SK-N-SH (cell line): ENCODE measurements at regions not wholly inside any gene's neighbourhood (a gene's known extent, or its start where the extent isn't known, plus 50 kb on each side); places are given as distances from the start of the nearest gene placed in this dataset.

Experiments used
- CTCF ChIA-PET: fragments of 300-600, 350-600 bp; formaldehyde crosslinking; extraction: SDS; loops from one replicate; lab custom pipeline; 2021; lab: Yijun Ruan, JAX
- POLR2A ChIA-PET: fragments of 350-600 bp; sonication (Branson Sonifier 250); formaldehyde crosslinking; extraction: SDS; loops from one replicate; lab custom pipeline; 2020; ENCODE audit warnings: antibody characterized with exemption, inconsistent platforms; lab: Yijun Ruan, JAX
- DNase-seq: peaks from one replicate; pipeline ENCODE4 v3.0.0; 2012
- H2AFZ ChIP-seq: fragments of 200-600 bp; sonication (generic); 2 replicates; pipeline ENCODE4 v1.8.1; 2016; ENCODE audit warnings: antibody characterized with exemption, mild to moderate bottlenecking, low read depth
- H3F3A ChIP-seq: fragments of 200-600 bp; sonication (generic); replicated peaks from 2 replicates; pipeline ENCODE3; 2016; ENCODE audit warnings: antibody characterized with exemption, mild to moderate bottlenecking; ENCODE audit not compliant: insufficient read depth
- H3K27ac ChIP-seq, 2 experiments: fragments of 200-500 bp in 1 of 2; fragments of 200-600 bp in 1 of 2; sonication (Bioruptor generic) in 1 of 2; sonication (generic), shearing (Covaris generic) in 1 of 2; 2 replicates each; pipeline versions ENCODE4 v1.5.1 to v1.6.1; 2014 to 2016; ENCODE audit warnings: low read depth in 2 of 2, inconsistent platforms in 1 of 2, low read length in 1 of 2, mild to moderate bottlenecking in 1 of 2, mixed read lengths in 1 of 2
- H3K27me3 ChIP-seq: fragments of 200-600 bp; sonication (generic), shearing (Covaris generic); 2 replicates; pipeline ENCODE4 v1.6.1; 2016; ENCODE audit warnings: mixed run types; ENCODE audit not compliant: insufficient read depth
- H3K36me3 ChIP-seq, 2 experiments: fragments of 200-500 bp in 1 of 2; fragments of 200-600 bp in 1 of 2; sonication (Bioruptor generic) in 1 of 2; sonication (generic) in 1 of 2; replicated peaks in 1 of 2; 2 replicates each; pipeline versions ENCODE3 to v1.5.1; 2014 to 2016; ENCODE audit warnings: low read length in 1 of 2, mild to moderate bottlenecking in 1 of 2; ENCODE audit not compliant: insufficient read depth in 2 of 2, control insufficient read depth in 1 of 2
- H3K4me1 ChIP-seq, 2 experiments: fragments of 200-500 bp in 1 of 2; fragments of 200-600 bp in 1 of 2; sonication (Bioruptor generic) in 1 of 2; sonication (generic), shearing (Covaris generic) in 1 of 2; 2 replicates each; pipeline versions ENCODE4 v1.5.1 to v1.6.1; 2014 to 2016; ENCODE audit warnings: low read depth in 1 of 2, low read length in 1 of 2, mixed run types in 1 of 2; ENCODE audit not compliant: insufficient read depth in 2 of 2, control insufficient read depth in 1 of 2
- H3K4me2 ChIP-seq: fragments of 200-600 bp; sonication (generic), shearing (Covaris generic); 2 replicates; pipeline ENCODE4 v1.6.1; 2017; ENCODE audit warnings: mixed run types
- H3K4me3 ChIP-seq, 2 experiments: fragments of 200-500 bp in 1 of 2; fragments of 200-600 bp in 1 of 2; sonication (Bioruptor generic) in 1 of 2; sonication (generic), shearing (Covaris generic) in 1 of 2; 2 replicates each; pipeline versions ENCODE4 v1.5.1 to v1.8.1; 2014 to 2016; ENCODE audit warnings: low read depth in 2 of 2, inconsistent platforms in 1 of 2, low read length in 1 of 2, mild to moderate bottlenecking in 1 of 2, mixed read lengths in 1 of 2, moderate library complexity in 1 of 2
- H3K79me2 ChIP-seq: fragments of 200-600 bp; sonication (generic); 2 replicates; pipeline ENCODE4 v1.8.1; 2017; ENCODE audit warnings: mild to moderate bottlenecking; ENCODE audit not compliant: insufficient read depth
- H3K9ac ChIP-seq: fragments of 200-600 bp; sonication (generic); 2 replicates; pipeline ENCODE4 v1.6.1; 2017; ENCODE audit warnings: mixed run types
- H3K9me2 ChIP-seq: fragments of 200-600 bp; sonication (generic); 2 replicates; pipeline ENCODE4 v1.6.1; 2017; ENCODE audit warnings: mixed run types
- H3K9me3 ChIP-seq: fragments of 200-600 bp; sonication (generic); 2 replicates; pipeline ENCODE4 v1.6.1; 2017; ENCODE audit warnings: mixed run types, mild to moderate bottlenecking, moderate library complexity
- H4K20me1 ChIP-seq: fragments of 200-600 bp; sonication (generic); 2 replicates; pipeline ENCODE4 v1.6.1; 2017; ENCODE audit warnings: mild to moderate bottlenecking, mixed run types; ENCODE audit not compliant: insufficient read depth
- EP300 ChIP-seq, 2 experiments: IDR thresholded peaks; 2 replicates each; pipeline versions ENCODE4 v1.4.0 to v1.6.1; 2012; ENCODE audit warnings: borderline replicate concordance in 1 of 2, low read depth in 1 of 2, low read length in 1 of 2
- FOXJ3 ChIP-seq: sonication (generic); formaldehyde crosslinking; IDR thresholded peaks from 2 replicates; pipeline ENCODE4 v1.5.1; 2020; ENCODE audit warnings: mild to moderate bottlenecking, missing genetic modification reagents
- FOXM1 ChIP-seq: IDR thresholded peaks from 2 replicates; pipeline ENCODE4 v1.4.0; 2012; ENCODE audit warnings: low read depth, mild to moderate bottlenecking
- GABPA ChIP-seq: IDR thresholded peaks from 2 replicates; pipeline ENCODE4 v1.4.0; 2012; ENCODE audit warnings: low read depth, mild to moderate bottlenecking
- JUND ChIP-seq: IDR thresholded peaks from 2 replicates; pipeline ENCODE4 v1.4.0; 2012
- MXI1 ChIP-seq: IDR thresholded peaks from 2 replicates; pipeline ENCODE4 v1.6.1; 2012; ENCODE audit warnings: mild to moderate bottlenecking, low read depth, low read length, improper control_type of control experiment
- NFIC ChIP-seq: IDR thresholded peaks from 2 replicates; pipeline ENCODE4 v1.4.0; 2012; ENCODE audit warnings: borderline replicate concordance
- POLR2AphosphoS5 ChIP-seq: IDR thresholded peaks from 2 replicates; pipeline ENCODE4 v1.6.1; 2012; ENCODE audit warnings: low read depth, low read length
- RAD21 ChIP-seq: IDR thresholded peaks from 2 replicates; pipeline ENCODE4 v1.6.1; 2012; ENCODE audit warnings: mild to moderate bottlenecking, low read length
- RCOR1 ChIP-seq: fragments of 150-350 bp; IDR thresholded peaks from 2 replicates; pipeline ENCODE4 v1.6.1; 2017; ENCODE audit warnings: antibody characterized with exemption, low read length
- RFX5 ChIP-seq: IDR thresholded peaks from 2 replicates; pipeline ENCODE4 v1.6.1; 2012; ENCODE audit warnings: mild to moderate bottlenecking, improper control_type of control experiment, low read length
- RXRA ChIP-seq: IDR thresholded peaks from 2 replicates; pipeline ENCODE4 v1.4.0; 2012; ENCODE audit warnings: low read depth, mild to moderate bottlenecking, borderline replicate concordance
- TCF12 ChIP-seq: IDR thresholded peaks from 2 replicates; pipeline ENCODE4 v1.4.0; 2012
- YY1 ChIP-seq: IDR thresholded peaks from 2 replicates; pipeline ENCODE4 v1.4.0; 2012; ENCODE audit warnings: low read depth, mild to moderate bottlenecking
- WGBS: methylation state at CpG from one replicate; pipeline ENCODE4 v1.1.6; 2017; ENCODE audit warnings: low lambda C conversion rate; 5-methylcytosine and 5-hydroxymethylcytosine counted together
- TF ChIP-seq, protein P1 (sequence below): IDR thresholded peaks from 2 replicates; pipeline ENCODE4; 2012
- TF ChIP-seq, protein P2 (sequence below): fragments of 200-600 bp; sonication (generic); IDR thresholded peaks from 2 replicates; pipeline ENCODE4 v1.6.1; 2017; ENCODE audit warnings: antibody characterized with exemption, mild to moderate bottlenecking, moderate library complexity
- TF ChIP-seq, protein P3 (sequence below): fragments of 150-350 bp; IDR thresholded peaks from 2 replicates; pipeline ENCODE4 v1.6.1; 2016; ENCODE audit warnings: mild to moderate bottlenecking, low read depth, low read length
- TF ChIP-seq, protein P4 (sequence below): IDR thresholded peaks from 2 replicates; pipeline ENCODE4 v1.4.0; 2012; ENCODE audit warnings: low read depth, borderline replicate concordance

DNA sequence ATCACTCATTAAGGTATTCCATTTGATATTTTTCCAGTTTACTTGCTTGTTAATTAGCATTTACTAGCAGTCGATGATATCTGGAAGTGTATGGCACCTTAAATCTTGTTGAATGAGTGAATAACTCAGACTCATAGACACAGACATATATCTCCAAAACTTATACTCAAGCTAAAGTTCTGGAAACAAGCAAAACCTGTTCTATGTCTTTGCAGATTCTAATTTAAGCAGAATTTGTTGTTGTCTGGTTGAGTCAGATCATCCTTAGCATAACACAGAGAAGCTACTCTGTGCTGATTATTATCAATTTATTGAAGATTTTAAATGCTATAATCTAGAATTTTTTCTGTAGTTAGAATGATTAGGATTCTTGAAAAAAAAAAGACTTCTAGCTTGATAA lies 296.2 kb downstream of the MDFIC start:
- POLR2A ChIA-PET, result no interaction called here
- WGBS, result 23% methylated on average over 1 of the region's 1 CpG
- H3K9ac ChIP-seq, result no peak overlapping the region

DNA sequence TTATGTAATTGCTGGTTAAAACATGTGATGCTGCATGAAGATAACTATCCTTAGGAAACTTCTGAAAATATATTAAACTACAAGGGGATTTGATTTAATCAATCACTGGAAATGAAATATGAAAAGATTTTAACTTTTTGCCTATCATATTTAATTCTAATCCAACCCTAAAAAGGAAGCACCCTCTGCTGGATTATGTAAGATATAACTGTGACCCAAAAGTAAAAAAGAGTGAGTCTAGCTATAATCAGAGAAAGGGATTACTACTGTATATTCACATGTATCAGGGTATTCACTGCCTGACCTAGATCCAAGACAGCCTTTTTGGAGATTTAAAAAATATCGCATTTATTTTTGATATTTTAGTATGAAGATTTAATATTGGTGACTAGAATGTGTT lies 295.5 kb downstream of the MDFIC start:
- TF ChIP-seq FOXM1 (no peak), YY1 (no peak), FOXJ3 (CRISPR knock-in tag) (no peak), POLR2AphosphoS5 (no peak), RCOR1 (no peak), RFX5 (no peak), RXRA (no peak)
- TF ChIP-seq, protein P1, sequence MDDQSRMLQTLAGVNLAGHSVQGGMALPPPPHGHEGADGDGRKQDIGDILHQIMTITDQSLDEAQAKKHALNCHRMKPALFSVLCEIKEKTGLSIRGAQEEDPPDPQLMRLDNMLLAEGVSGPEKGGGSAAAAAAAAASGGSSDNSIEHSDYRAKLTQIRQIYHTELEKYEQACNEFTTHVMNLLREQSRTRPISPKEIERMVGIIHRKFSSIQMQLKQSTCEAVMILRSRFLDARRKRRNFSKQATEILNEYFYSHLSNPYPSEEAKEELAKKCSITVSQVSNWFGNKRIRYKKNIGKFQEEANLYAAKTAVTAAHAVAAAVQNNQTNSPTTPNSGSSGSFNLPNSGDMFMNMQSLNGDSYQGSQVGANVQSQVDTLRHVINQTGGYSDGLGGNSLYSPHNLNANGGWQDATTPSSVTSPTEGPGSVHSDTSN, result no peak
- TF ChIP-seq, protein P2, sequence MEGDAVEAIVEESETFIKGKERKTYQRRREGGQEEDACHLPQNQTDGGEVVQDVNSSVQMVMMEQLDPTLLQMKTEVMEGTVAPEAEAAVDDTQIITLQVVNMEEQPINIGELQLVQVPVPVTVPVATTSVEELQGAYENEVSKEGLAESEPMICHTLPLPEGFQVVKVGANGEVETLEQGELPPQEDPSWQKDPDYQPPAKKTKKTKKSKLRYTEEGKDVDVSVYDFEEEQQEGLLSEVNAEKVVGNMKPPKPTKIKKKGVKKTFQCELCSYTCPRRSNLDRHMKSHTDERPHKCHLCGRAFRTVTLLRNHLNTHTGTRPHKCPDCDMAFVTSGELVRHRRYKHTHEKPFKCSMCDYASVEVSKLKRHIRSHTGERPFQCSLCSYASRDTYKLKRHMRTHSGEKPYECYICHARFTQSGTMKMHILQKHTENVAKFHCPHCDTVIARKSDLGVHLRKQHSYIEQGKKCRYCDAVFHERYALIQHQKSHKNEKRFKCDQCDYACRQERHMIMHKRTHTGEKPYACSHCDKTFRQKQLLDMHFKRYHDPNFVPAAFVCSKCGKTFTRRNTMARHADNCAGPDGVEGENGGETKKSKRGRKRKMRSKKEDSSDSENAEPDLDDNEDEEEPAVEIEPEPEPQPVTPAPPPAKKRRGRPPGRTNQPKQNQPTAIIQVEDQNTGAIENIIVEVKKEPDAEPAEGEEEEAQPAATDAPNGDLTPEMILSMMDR, result peak; percentile 40
- H4K20me1 ChIP-seq, result no peaks in the 10 kb centered on the region
- H3K27ac ChIP-seq, result no peak overlapping the region
- 0 out of 2 replicates have a peak, but pooled peaks cover 3% of the 10 kb centered on the region for H3K27me3 ChIP-seq
- H3K4me1 ChIP-seq, result no peaks in the 10 kb centered on the region; a peak in 1 of 4 replicates
- no peak overlapping the region for H3K4me3 ChIP-seq
- CTCF ChIA-PET, result interaction anchor here (1.3 kb wide), 1 partner anchor 15 kb away, joined by 3 read pairs; no protein-coding TSS in a partner anchor
- no peaks in the 10 kb centered on the region for H3K9me2 ChIP-seq
- no peaks in the 10 kb centered on the region for H3K36me3 ChIP-seq
- WGBS, result 2% methylated on average over 1 of the region's 1 CpG
- no peak overlapping the region for H3K4me2 ChIP-seq
- no peaks in the 10 kb centered on the region for H3K9me3 ChIP-seq
- no peaks in the 10 kb centered on the region for H3F3A ChIP-seq
- no peak overlapping the region for H3K9ac ChIP-seq
- no peak for DNase-seq
- H3K79me2 ChIP-seq, result no peaks in the 10 kb centered on the region
- POLR2A ChIA-PET, result no interaction called here
- H2AFZ ChIP-seq, result no peak overlapping the region

More for the DNA sequence above, 296.2 kb downstream of the MDFIC start:
- no peak overlapping the region for H2AFZ ChIP-seq
- H3K79me2 ChIP-seq, result no peaks in the 10 kb centered on the region
- DNase-seq, result no peak
- no peak for TF ChIP-seq RAD21
- no peak for TF ChIP-seq NFIC
- TF ChIP-seq YY1, result no peak
- TF ChIP-seq GABPA, result no peak
- TF ChIP-seq, protein P3, sequence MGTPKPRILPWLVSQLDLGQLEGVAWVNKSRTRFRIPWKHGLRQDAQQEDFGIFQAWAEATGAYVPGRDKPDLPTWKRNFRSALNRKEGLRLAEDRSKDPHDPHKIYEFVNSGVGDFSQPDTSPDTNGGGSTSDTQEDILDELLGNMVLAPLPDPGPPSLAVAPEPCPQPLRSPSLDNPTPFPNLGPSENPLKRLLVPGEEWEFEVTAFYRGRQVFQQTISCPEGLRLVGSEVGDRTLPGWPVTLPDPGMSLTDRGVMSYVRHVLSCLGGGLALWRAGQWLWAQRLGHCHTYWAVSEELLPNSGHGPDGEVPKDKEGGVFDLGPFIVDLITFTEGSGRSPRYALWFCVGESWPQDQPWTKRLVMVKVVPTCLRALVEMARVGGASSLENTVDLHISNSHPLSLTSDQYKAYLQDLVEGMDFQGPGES, result no peak
- TF ChIP-seq FOXJ3 (CRISPR knock-in tag), result no peak
- TF ChIP-seq TCF12, result no peak
- no peak for TF ChIP-seq POLR2AphosphoS5
- TF ChIP-seq MXI1, result no peak
- no peak for TF ChIP-seq JUND
- TF ChIP-seq EP300 (IDR thresholded peaks at IDR 0.05; ENCODE audit: borderline replicate concordance in 1 of 2, low read depth in 1 of 2, low read length in 1 of 2), result no peak
- TF ChIP-seq, protein P1, result no peak
- TF ChIP-seq, protein P4, sequence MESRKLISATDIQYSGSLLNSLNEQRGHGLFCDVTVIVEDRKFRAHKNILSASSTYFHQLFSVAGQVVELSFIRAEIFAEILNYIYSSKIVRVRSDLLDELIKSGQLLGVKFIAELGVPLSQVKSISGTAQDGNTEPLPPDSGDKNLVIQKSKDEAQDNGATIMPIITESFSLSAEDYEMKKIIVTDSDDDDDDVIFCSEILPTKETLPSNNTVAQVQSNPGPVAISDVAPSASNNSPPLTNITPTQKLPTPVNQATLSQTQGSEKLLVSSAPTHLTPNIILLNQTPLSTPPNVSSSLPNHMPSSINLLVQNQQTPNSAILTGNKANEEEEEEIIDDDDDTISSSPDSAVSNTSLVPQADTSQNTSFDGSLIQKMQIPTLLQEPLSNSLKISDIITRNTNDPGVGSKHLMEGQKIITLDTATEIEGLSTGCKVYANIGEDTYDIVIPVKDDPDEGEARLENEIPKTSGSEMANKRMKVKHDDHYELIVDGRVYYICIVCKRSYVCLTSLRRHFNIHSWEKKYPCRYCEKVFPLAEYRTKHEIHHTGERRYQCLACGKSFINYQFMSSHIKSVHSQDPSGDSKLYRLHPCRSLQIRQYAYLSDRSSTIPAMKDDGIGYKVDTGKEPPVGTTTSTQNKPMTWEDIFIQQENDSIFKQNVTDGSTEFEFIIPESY, result no peak
- H4K20me1 ChIP-seq, result no peaks in the 10 kb centered on the region
- no peak overlapping the region for H3K4me3 ChIP-seq
- no peak overlapping the region for H3K27ac ChIP-seq
- H3K9me3 ChIP-seq, result no peaks in the 10 kb centered on the region
- no peaks in the 10 kb centered on the region for H3K27me3 ChIP-seq
- H3K36me3 ChIP-seq, result no peaks in the 10 kb centered on the region
- CTCF ChIA-PET, result no interaction called here
- H3K4me2 ChIP-seq, result no peak overlapping the region
- H3K4me1 ChIP-seq, result no peaks in the 10 kb centered on the region; a peak in 1 of 4 replicates
- no peaks in the 10 kb centered on the region for H3K9me2 ChIP-seq
- H3F3A ChIP-seq, result no peaks in the 10 kb centered on the region
